NOMO-1 treated with DMSO at 0.1 percent for 48 hours (cell line): ENCODE measurements at regions not wholly inside any gene's neighbourhood (a gene's known extent, or its start where the extent isn't known, plus 50 kb on each side); places are given as distances from the start of the nearest gene placed in this dataset.
"Not testable (repeated sequence)": the region's sequence is repeated elsewhere in the genome, so short reads cannot be mapped to it uniquely, and the experiment has no call there.

ENCODE experiments used
- DNase-seq: peaks from one replicate; lab custom pipeline; 2025; ENCODE audit not compliant: unreplicated experiment; lab: John Stamatoyannopoulos, UW

DNA sequence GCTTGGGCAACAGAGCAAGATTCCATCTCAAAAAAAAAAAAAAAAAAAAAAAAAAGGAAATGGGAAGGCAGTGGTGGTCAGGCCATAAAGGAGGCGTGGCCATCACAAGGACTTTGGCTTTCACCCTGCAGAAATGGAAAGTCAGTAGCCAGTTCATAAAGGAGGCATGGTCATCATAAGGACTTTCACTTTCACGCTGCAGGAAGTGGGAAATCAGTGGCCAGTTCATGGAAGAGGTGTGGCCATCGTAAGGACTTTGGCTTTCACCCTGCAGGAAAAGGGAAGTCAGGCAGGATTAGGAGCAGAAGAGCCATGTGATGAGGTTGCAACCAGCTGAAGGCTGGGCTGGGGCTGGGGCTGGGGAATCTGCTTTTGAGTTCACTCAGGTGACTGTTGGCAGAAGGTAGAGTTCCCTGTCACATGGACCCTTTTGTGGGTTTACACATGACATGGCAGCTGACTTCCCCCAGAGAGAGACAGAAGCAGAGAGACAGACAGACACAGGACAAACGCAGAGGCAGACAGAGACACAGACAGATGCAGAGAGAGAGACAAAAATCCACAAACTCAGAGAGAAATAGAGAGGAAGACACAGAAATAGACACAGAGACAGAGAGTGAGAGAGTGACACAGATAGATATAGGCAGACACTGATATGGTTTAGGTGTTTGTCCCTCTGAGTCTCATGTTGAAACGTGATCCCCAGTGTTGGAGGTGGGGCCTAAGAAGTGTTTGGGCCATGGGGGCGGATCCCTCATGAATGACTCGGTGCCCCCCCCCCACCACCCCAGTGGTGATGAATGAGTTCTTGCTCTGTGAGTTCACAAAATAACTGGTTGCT lies 263.9 kb upstream of the KAZN start:
- no peak for DNase-seq

- DNase-seq, result no peak
Measured at GRCh38 chr1:14338509-14338908, 260.0 kb upstream of the KAZN start.

DNA sequence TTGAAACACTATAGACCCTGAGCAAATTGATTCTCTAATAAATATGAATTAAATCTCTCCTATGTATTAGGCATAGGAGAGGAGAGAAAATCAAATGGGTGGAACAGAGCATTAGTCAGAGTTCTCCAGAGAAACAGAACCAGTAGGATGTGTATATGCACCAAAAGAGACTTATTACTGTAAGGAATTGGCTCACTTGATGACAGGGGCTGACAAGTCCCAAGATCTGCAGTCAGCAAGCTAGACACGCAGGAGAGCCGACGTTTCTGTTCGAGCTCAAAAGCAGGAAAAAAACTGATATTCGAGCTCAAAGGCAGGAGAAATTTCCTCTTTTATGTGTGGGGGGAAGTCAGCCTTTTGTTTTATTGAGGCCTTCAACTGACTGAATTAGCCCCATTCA lies 259.2 kb upstream of the KAZN start:
- DNase-seq, result no peak

GRCh38 chr1:14340002-14340785 lies 258.3 kb upstream of the KAZN start:
- no peak for DNase-seq

DNA sequence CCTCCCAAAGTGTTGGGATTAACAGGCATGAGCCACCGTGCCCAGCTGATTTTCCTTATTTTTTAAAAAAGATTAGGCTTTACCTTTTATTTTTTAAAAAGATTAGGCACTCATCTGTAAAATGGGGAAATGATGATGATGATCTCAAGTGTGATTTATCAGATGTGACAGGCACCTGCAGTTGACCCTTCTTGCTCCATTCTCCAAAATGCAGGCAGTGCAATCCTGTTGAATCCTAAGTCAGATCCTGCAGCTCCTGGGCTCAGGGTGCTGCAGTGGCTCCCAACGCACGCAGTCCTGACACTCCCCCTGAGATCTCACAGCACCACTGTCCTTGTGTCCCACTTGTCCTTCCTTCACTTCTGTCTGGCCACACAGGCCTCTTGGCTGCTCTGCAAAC lies 257.3 kb upstream of the KAZN start:
- DNase-seq, result no peak

DNA sequence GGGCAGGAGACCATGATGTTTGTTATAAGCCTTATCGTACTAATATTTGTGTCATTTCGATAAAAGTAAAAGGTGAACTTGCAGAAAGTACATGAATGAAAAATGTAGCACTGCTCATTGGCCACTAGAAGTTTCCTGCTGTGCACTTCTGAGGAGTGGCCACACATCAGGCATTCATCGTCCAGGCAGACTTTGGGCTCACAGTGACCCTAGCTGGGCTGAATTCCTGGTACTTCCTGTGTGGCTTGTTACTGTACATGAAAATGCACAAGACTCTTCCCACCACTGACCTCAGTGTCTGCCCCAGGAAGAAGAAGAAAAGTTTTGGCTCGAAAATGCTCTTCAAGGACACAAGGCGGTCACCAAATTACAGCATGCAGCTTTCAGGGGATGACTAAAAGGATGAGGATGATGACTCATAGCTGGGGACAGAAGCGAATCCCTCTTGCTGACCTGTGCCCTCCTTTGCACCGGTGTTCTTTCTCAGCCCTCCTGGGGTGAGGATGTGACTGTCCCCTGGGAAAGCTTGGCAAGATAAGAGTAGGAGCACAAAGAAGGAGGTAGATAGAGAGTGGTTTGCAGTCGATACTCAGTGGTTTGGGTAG lies 252.4 kb upstream of the KAZN start:
- DNase-seq, result no peak

DNA sequence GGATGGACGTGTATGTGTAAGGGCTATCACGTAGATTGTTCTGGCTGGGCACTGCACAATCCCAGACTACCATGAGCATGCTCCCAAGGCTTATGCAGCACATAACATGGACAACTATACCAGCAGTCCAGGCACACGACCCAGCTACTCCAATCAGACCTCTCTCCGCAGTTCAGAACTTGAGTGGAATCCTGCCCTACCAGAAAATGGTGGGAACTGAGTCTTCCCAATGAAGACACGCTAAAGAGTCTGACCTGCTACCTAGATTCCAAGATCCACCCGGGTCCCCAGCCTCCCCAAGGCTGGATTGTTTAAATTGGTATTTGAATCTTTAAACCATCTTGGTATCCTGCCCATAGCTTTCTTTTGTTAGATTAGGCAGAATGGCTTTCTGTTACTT lies 251.3 kb upstream of the KAZN start:
- no peak for DNase-seq

- no peak for DNase-seq
Measured at GRCh38 chr1:14347776-14348175, 250.7 kb upstream of the KAZN start.

DNA sequence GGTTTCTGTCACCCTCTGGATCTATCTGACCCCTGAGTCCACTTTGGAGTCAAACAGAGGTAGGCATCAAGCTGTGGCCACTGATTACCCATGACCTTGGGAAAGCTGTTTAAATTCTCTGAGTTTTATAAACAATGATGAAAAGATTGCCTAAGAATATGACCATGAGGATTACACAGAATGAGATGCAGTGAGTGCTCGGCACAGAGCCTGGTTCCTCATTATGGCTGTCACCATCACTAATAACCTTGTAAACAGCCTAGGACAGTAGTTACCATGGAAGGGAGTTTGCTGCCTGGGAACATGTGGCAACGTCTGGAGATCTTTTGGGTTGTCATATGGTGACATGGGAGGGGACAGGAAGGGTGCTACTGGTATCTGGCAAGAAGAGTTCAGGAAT lies 248.3 kb upstream of the KAZN start:
- DNase-seq, result no peak

- DNase-seq, result no peak
Measured at GRCh38 chr1:14352897-14353296, 245.6 kb upstream of the KAZN start.

DNA sequence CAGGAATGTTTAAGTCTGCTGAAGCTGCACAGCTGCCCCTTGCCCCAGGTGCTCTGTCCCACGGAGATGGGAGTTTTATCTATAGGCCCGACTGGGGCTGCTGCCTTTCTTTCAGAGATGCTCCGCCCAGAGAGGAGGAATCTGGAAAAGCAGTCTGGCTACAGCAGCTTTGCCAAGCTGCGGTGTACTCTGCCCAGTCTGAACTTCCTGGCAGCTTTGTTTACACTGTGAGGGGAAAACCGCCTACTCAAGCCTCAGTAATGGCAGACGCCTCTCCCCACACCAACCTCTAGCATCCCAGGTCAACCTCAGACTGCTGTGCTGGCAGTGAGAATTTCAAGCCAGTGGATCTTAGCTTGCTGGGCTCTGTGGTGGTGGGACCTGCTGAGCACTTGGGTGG lies 237.5 kb upstream of the KAZN start:
- not testable (repeated sequence) for DNase-seq

- DNase-seq, result no peak
Measured at GRCh38 chr1:14362331-14362730, 236.2 kb upstream of the KAZN start.

DNA sequence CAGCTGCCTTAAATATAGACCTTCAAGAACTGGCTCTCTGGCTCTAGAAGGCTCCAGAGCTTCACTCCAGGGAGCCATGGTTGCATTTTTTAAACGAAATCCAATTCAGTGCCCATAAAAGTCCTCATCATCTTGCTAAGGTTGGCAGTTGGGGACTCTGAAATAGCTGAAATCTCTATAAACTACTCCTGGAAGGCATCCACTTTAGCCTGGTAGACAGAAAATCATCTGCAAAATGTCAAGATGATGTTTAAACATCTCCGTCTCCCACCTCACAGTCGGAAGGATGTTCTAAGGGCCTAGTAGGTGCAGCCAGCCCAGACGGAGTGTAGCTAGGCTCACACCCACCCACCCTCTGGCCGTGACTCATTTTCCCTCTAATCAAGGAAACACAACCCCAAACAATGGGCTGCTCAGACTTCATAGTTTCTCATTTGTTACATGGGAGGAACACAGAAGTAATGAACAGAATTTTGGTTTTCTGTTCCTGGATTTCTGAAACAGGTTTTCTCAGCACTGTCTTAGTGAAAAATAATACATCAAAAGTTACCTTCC lies 235.4 kb upstream of the KAZN start:
- no peak for DNase-seq

GRCh38 chr1:14363707-14364413 lies 234.6 kb upstream of the KAZN start:
- no peak for DNase-seq

GRCh38 chr1:14365301-14365988 lies 233.0 kb upstream of the KAZN start:
- DNase-seq, result no peak

- DNase-seq, result no peak
Measured at GRCh38 chr1:14366091-14367018, 232.1 kb upstream of the KAZN start.

- no peak for DNase-seq
Measured at GRCh38 chr1:14367451-14367850, 231.0 kb upstream of the KAZN start.

GRCh38 chr1:14369526-14370213 lies 228.8 kb upstream of the KAZN start:
- no peak for DNase-seq
